Glutamatergic neuron (in vitro differentiated cells): ENCODE measurements at regions not wholly inside any gene's neighbourhood (a gene's known extent, or its start where the extent isn't known, plus 50 kb on each side); places are given as distances from the start of the nearest gene placed in this dataset.

Experiments
- DNase-seq: peaks from one replicate; pipeline ENCODE4 v3.0.0; 2022
- H3K27ac Mint-ChIP-seq: one replicate; pipeline ENCODE4 v1.8.0; 2020; ENCODE audit warnings: mild to moderate bottlenecking, mixed read lengths, inconsistent platforms; ENCODE audit not compliant: unreplicated experiment
- H3K27me3 Mint-ChIP-seq: one replicate; pipeline ENCODE4 v1.8.0; 2020; ENCODE audit warnings: mild to moderate bottlenecking, moderate library complexity, mixed read lengths, inconsistent platforms; ENCODE audit not compliant: unreplicated experiment
- H3K36me3 Mint-ChIP-seq: one replicate; pipeline ENCODE4 v1.8.0; 2020; ENCODE audit warnings: mild to moderate bottlenecking, mixed read lengths, inconsistent platforms; ENCODE audit not compliant: unreplicated experiment
- H3K4me1 Mint-ChIP-seq: one replicate; pipeline ENCODE4 v1.8.0; 2020; ENCODE audit warnings: mild to moderate bottlenecking, low read depth, mixed read lengths, inconsistent platforms; ENCODE audit not compliant: unreplicated experiment
- H3K4me3 Mint-ChIP-seq: one replicate; pipeline ENCODE4 v1.8.0; 2020; ENCODE audit warnings: mild to moderate bottlenecking, mixed read lengths, inconsistent platforms; ENCODE audit not compliant: unreplicated experiment
- H3K9me3 Mint-ChIP-seq: one replicate; pipeline ENCODE4 v1.8.0; 2020; ENCODE audit warnings: mild to moderate bottlenecking, moderate library complexity, mixed read lengths, inconsistent platforms; ENCODE audit not compliant: unreplicated experiment
- CTCF ChIP-seq: fragments of 200-600 bp; sonication (generic); IDR thresholded peaks from one replicate; pipeline ENCODE4 v1.5.0; 2021; ENCODE audit not compliant: partially characterized antibody, unreplicated experiment

GRCh38 chr5:102623329-102624065, 124.7 kb upstream of the SLCO6A1 start:
- no peak for TF ChIP-seq CTCF
- no peak for DNase-seq

GRCh38 chr5:102624405-102624804, 125.6 kb upstream of the SLCO6A1 start:
- Mint-ChIP-seq H3K27me3 (no peaks in the 10 kb centered on the region), H3K27ac (no peak overlapping the region), H3K9me3 (no peaks in the 10 kb centered on the region), H3K36me3 (no peaks in the 10 kb centered on the region), H3K4me1 (peaks cover 5% of the 10 kb centered on the region), H3K4me3 (no peak overlapping the region)
- no peak for DNase-seq
- TF ChIP-seq CTCF = no peak

More at GRCh38 chr5:102623329-102624065, 124.7 kb upstream of the SLCO6A1 start:
- Mint-ChIP-seq H3K4me1 (peaks cover 3% of the 10 kb centered on the region), H3K27ac (no peak overlapping the region), H3K36me3 (no peaks in the 10 kb centered on the region), H3K9me3 (peaks cover 2% of the 10 kb centered on the region), H3K27me3 (no peaks in the 10 kb centered on the region), H3K4me3 (no peak overlapping the region)

- H3K27ac Mint-ChIP-seq = no peak overlapping the region
- no peaks in the 10 kb centered on the region for H3K9me3 Mint-ChIP-seq
- H3K36me3 Mint-ChIP-seq = no peaks in the 10 kb centered on the region
- DNase-seq = no peak
- H3K4me3 Mint-ChIP-seq = no peak overlapping the region
- H3K4me1 Mint-ChIP-seq = peaks cover 5% of the 10 kb centered on the region
- H3K27me3 Mint-ChIP-seq = no peaks in the 10 kb centered on the region
- no peak for TF ChIP-seq CTCF
These were observed 126.7 kb upstream of the SLCO6A1 start for GRCh38 chr5:102625468-102625867.

GRCh38 chr5:102625928-102626327, 127.1 kb upstream of the SLCO6A1 start:
- Mint-ChIP-seq H3K27me3 (no peaks in the 10 kb centered on the region), H3K4me3 (no peak overlapping the region), H3K36me3 (no peaks in the 10 kb centered on the region), H3K4me1 (peaks cover 5% of the 10 kb centered on the region), H3K9me3 (no peaks in the 10 kb centered on the region), H3K27ac (no peak overlapping the region)
- no peak for TF ChIP-seq CTCF
- DNase-seq = no peak

GRCh38 chr5:102627315-102627714, 127.8 kb upstream of the PAM start:
- H3K9me3 Mint-ChIP-seq = no peaks in the 10 kb centered on the region
- no peak for TF ChIP-seq CTCF
- H3K27ac Mint-ChIP-seq = no peak overlapping the region
- no peaks in the 10 kb centered on the region for H3K36me3 Mint-ChIP-seq
- no peaks in the 10 kb centered on the region for H3K27me3 Mint-ChIP-seq
- no peak for DNase-seq
- peaks cover 5% of the 10 kb centered on the region for H3K4me1 Mint-ChIP-seq
- H3K4me3 Mint-ChIP-seq = no peak overlapping the region
